COR-L47 (cell line): ENCODE measurements at regions not wholly inside any gene's neighbourhood (a gene's known extent, or its start where the extent isn't known, plus 50 kb on each side); places are given as distances from the start of the nearest gene placed in this dataset.

ENCODE experiments used
- DNase-seq: peaks from one replicate; lab custom pipeline; 2025; lab: John Stamatoyannopoulos, UW

DNA sequence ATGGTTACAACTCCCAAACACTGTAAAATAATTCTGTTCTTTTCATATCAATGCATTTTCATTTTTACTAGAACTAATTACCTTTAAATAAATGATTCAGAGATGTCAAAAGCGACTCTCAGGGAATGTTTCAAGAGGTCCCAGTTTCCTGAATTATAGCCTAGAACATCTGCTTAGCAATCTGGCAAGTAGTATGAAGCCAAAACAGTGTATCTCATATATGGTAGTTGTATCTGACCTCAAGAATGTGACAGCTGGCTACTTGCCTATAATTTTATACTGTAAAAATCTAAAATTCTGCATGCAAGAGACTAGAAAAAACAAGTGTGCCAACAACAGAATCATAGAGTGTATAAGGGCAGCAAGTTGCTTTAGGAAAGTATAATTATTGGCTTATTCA is 187.7 kb upstream of the POU5F2 start:
- DNase-seq = no peak

DNA sequence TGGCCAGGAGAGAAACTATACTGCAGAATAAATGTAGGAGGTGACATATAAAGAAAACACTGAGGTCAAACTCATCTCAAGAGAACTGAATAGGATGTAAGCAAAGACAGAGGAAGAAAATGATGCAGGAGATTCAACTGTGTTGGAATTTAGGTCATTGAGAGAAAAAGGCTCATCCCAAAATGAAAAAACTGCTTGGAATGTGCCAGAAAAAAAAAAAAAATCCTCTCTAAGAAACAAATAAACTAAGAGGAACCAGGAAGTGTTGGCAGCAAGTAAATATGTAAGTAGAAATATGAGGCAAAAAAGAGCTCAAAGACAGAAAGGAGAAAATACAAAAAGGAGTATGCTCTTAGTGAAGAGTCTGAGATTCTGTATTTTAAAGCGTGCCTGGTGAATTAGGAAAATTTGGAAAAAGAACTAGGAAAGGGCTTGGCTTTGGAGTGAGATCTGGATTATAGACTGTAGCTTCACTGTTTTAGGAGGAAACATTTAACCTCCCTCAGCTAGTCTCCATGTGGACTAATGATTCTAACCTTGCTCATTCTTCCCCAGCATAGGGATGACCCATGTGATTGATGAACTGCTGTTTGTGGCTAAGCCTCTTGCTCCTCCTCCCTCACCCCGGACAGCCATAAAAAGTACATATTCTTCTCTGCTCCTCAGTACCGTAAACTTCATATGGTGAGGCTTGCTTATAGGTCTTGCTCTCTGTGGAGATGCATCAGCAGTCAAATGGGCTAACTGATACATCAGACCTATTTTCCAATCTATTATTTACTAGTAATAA is 185.6 kb upstream of the POU5F2 start:
- no peak for DNase-seq

DNA sequence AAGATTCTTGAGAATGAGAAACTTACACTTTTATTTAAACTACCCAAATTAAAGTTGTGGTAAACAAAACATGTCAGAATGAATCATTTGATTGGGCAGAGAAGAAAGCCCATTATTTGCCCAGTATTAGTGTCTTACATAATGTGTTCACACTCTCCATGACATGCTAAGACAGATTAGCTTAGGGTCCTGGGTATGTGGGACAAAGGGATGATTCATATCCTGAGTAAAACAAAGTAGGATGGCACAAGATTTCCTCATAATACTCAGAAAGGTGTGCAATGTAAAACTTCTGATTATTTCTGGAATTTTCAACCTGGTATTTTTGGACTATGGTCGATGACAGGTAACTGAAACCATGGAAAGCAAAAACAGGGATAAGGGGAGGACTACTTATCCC is 183.9 kb upstream of the POU5F2 start:
- DNase-seq = no peak

DNA sequence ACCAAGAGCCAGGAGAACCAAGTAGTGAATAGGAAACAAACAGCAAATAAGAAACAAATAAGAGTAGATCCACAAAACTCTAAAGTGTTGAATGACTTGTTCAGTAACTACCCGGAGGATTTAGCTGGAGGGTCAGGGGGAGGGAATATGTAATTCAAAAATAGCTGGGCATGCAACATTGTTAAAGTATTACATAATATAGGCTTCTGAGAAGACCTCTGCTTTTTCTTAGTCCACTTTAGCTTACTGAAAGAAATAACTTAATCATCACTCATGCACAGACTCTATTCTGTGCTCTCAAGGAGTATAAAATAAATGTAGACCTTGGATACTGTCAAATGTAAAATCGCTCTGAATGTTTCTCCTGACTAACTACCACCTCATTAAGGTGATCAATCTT is 183.2 kb upstream of the POU5F2 start:
- DNase-seq = no peak

DNA sequence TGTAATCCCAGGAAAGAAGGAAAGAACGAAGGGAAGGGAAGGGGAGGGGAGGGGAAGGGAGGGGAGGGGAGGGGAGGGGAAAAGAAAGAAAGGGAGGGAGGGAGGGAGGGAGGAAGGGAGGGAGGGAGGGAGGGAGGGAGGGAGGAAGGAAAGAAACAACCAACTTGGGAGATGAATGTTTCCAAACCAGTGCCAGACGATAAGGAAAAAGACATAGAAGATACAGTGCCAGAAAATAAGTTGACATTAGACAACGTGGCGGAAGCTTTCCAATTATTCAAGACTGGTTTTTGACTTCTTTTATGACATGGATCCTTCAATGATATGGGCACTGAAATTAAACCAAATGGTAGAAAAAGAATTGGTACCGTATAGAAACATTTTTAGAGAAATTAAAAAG is 181.2 kb upstream of the POU5F2 start:
- no peak for DNase-seq

DNA sequence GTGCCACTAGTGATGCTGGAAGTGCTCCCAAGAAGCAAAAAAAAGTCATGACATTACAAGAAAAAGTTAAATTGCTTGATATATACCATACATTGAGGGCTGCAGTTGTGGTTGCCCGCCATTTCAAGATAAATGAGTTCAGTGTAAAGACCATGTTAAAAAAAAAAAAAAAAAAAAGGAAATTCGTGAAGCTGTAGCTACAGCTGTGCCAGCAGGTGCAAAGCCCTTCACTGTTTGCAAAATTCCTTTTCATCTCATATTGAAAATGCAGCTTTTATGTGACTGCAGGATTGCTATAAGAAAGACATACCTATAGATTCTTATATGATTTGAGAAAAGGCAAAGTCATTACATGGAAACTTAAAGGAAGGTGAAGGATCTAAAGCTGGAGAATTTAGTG is 179.6 kb upstream of the POU5F2 start:
- DNase-seq = no peak

DNA sequence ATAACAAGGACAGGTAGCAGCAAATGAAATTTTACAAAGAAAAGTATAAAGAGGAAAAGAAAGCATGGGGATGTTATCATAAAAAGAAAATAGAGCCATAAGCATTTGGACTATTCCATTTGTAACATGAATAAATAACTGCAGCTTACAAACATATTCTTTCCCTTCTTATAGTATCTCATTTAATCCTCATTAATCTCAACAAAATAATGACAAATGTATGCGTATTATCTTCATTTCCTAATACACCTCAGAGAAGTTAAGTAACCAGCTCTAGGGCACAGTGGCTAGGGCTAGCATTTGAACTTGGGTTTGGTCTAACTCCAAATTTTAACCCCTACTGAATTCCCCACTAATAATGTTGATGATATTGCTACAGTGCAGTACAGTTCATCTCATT is 175.5 kb upstream of the POU5F2 start:
- DNase-seq = no peak

DNA sequence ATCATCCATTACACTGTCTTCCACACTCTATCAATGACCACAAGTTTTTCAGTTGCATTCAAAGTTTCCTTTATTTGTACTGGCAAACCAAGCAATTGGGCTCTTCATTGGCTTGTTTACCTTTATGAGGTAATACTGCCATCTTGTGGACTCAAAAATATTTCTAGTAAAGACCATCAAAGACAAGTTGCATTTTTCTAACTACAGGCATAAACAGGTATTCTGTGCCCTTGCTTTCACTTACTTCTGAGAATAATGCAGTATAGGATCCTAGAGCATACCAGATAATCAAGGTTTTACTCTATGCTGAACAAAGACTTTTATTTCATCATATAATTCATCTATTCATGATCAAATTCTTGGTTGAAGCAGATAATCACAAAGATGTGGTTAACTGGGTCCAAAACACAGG is 173.7 kb upstream of the POU5F2 start:
- peak; percentile 86 for DNase-seq

DNA sequence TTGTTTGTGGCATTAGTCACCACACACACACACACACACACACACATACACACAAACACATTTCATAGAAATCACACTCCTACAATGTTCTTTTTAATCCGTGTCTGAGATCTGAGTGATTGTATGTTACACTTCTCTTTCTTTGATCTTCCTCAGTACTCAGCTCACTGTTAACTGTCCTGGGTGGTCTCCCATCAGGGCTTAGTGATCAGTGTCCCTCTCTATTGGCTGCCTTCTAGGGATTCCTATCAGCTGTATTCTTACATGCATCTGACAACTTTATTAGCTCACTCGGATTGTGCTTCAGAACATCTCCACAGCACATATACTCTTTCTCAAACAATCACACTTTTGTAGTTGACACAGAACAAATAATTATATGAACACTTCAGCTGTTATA is 170.2 kb upstream of the POU5F2 start:
- peak; percentile 51 for DNase-seq

DNA sequence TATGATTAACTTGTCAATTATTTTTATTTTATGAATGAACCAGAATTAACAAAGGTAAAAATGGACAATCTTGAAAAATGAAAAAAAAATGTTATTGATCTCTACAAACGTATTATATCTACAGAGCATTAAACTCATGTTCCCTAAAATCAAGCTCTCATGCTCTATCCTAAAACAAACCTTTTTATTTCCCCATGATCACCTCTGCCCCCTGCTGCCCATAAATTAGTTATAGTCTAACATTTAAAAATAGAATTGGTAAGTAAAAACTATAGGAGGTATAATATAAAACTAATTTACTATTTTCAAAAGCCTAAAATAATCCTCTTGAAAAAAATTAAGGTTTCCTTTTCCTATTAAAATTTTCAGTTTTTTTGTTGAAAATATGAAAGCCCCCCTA is 168.0 kb upstream of the POU5F2 start:
- peak; percentile 46 for DNase-seq

DNA sequence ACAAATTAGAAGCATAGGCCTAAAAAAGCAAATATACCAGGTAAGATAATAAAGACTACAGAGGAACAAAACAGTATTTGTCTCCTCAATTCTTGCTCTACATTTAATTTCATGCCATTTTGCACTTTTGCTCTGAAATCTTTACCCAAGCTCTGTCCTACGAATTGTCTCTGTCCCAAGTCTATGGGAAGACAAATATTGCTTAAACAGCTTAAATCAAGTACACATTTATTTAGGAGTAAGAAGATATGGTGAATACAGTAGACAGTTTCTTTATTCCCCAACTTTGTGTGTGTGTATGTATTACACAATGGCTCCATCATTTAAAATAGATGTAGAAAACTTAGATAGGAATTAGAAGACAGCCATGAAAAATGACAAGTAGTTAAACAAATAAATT is 163.5 kb upstream of the POU5F2 start:
- no peak for DNase-seq

DNA sequence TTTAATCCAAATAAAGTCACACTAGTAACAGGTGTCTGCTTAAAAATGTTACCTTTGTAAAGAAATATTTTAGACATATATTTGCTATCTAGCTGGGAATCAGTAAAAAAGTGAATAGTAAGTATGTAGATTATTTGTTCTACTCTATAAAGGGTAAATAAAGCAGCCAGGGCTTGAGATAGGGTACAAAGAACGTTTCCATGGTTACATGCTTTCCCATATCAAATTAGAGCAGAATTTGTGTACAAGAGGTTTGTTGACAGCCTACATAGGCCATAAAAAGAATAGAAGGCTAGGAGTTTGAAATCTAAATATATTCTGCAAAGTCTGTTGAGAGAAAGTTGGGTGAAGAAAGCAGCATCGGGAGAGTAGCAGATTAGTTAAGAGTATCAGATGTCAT is 160.9 kb upstream of the POU5F2 start:
- DNase-seq = peak; percentile 92

DNA sequence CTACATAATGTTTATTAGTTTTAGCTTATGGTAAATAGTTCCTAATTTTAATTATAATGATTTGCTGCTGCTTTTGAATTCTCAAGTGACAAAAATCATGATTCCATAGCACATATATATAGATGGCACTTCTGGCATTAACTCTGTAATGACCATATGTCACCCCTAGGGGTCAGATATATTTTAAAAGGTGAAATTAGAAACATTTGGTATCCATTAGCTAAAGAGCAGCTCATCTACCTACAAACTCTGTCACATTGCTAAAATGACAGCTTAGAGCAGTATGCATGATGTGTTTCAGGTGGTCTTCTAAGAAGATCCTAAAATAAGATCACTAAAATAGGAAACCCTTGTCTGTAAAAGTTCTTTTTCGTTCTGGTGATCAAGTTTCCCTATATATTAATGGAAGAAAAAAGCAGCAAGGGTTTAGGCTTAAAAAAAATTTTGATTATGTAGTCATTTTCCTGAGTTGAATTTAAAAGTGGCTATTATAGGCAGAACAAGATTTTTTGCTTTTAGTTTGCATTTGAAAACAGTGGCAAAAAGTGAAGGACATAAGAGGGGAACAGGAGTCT is 157.7 kb upstream of the POU5F2 start:
- peak; percentile 47 for DNase-seq

DNA sequence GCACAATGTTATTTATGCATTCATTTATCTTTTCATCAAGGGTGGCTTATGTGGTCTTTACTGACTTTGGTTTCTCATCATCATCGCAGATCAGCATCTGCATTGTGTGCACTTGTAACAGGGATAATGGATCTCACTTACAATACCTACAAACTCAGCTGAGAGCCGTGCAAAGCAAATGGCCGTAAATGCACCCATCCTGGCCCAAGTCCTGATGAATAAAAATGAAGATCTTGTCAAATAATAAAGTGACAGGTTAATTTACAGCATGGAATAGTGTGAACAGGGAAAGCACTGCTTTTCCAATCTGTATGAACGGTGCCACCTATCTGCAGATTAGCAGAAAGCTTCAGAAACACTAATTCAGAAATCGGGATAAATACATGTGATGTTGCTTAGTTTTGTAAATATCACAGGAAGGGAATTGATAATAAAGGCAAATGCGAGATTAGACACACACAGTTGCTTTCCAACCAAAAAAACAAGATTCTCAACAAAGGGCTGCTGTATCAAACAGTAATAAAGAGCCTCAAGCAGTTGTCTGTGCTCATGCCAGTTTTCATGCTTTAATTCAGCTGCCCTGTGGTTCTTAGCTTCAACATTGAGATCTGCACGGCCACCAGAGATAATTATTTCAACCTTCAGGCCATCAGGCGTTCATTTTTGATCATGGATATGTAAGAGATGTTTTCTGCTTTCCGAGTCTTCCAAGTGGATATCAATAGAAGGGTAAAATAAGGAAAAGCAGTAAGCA is 153.4 kb upstream of the POU5F2 start:
- peak; percentile 87 for DNase-seq

DNA sequence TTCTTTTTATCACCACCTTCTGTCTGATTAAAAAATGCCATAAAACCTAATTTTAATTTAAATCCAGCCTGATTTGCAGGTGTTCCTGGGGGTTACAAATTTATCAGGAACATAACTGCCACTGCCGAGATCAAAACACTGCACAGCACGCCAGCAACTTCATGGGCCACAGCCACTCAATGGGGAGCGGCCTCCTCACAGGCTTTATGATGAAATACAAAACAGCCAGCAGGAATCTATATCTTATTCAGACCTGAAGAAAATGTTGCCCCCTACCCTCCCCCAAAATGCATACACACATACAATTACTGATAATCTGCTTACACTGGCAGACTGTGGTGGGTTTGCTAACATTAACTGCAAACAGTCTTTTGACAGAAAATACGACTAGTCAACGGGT is 151.7 kb upstream of the POU5F2 start:
- peak; percentile 98 for DNase-seq

DNA sequence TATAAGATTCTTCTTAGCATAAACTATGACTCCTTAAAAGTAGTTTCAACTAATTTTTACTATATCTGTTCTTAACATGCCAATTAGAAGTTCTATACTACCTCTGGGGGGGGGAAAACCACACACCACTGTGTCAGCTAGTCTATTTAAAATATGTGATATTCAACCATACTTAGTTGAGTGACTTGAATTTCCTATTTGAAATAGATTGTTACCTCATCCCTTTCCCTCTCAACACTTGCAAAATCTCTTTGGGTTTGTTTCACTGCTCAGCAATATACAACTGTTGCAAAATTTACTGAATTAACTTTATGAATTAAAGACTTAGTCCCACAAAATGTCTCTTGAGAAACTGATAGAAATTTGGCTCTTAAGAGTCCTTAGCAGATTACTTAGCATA is 151.1 kb upstream of the POU5F2 start:
- DNase-seq = no peak

DNA sequence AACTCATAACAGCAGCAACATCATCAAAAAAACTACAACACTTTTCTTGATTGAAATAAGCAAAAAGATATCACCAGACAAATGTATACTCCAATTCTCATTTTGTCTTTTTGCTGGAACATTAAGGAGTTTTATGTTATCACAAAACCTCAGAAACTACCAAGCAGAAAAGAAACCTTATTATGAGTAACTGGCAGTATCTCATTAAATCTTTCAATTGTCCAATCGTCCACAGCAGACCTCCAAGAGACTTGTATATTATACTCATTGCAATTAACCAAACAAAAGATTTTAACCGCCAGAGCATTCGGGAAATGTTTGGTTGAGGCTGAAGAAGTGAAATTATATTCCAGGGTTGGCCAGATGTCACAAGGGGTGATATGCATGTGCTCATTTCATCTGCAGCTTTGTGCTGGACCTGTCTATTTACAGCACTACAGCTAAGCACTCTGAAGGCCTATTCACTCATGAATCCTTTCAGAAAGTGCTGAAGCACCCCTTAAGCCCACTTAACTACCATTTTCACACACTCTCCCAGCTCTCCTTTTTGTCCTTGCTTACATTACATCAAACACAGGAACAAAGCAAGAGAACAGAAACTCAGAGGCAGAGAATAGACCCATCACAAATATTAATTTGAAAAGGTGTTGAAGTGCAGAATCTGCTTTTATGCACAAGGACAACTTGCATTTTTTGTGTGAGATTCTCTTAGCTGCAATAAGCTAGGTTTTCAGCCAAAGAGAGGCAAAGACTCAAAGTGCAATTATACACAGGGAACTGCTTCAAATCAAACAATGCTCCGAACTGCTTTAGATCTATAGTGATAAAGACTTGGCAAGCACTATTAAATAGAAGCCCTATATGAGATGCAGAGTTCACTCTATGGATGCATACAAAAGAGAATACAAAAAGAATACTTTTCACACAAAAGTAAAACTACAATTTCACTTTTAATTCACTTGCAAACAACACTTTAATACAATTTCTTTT is 150.4 kb upstream of the POU5F2 start:
- DNase-seq = peak; percentile 86

DNA sequence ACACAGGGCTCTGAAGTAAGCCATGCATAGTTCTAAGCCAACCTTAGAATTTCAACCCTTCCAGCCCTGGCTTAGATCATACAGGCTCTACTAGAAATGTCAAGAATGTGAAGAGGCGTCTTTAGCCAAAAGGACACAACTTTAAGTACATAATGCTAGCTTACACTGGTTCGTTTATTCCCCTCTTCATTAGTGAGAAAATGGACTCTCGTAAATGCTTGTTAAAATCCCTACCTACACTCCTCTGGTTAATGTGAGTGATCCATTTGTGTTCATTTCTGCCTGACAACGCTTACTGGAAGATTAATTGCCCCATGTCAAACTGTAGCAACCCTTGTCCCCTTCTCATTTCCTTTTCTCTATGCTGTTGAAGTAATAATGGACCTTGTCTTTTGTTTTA is 149.3 kb upstream of the POU5F2 start:
- DNase-seq = no peak

DNA sequence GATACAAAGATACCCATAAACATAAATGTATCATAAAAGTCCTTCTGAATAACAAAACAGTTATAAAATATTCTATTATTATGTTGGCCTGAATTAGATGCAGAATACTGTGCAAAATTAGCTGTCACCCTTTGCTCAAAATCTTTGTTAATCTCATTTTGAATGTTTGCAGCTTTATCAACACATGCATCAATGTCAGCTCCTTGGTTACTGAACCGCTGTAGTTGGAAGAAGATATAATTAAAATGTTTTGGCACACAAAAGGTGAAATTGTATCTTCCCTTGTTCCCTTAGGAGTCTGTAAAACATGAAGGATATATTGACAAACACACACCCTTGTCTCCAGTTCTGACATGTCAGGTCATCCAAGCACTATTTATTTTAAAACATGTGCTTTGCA is 146.3 kb upstream of the POU5F2 start:
- DNase-seq = peak; percentile 78

DNA sequence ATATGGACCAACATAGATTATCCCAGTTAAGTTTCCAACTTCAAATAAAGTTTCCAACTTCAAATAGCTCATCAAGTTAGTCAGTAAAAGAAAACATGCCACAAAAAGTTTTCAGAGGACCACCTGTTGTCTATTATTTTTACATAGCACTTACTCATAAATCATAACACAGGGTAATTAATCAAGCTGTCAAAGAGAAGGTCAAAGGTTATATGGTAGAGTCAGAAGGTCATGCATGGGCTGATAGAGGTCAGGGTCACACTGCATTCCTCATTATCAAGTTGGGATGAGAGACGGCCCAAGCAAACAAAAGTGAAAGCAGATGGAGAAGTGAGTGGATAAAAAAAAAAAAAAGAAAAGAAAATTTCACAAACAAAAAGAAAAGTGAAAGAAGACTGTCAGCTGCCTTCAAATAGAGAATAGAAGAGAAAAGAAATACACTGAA is 145.5 kb upstream of the POU5F2 start:
- no peak for DNase-seq

DNA sequence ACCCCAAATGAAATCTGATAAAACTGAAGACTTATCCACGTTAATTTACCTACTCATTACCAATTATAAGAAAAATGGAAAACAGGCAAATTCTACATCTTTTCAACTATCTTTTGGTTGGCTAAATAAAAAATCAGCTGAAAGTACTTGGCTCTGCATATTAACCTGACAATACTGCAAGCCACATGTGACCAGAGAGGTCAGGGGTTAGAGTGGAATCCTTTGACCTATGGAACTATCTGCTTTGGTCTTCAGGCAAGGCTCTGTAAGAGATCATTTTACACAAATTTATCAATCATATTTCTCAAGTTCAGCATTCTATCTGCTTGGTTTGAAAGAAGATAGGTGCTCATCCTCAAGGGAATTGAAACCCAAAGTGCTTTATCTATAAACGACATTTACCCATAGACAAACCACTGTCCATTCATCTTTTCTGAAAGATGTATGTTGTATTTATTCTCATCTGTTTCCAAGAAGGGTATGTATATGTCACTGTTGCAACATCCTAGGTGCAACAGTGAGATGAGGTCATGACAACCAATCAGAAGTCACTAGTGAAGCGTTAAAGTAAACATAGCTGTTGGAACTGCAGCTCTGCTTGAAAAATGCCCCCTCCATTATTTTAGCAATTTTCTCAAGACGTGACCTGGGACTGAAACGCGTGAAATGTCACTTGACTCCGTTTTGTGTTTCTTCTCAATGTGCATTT is 144.9 kb upstream of the POU5F2 start:
- no peak for DNase-seq
